Panc1 (cell line): ENCODE measurements at regions not wholly inside any gene's neighbourhood (a gene's known extent, or its start where the extent isn't known, plus 50 kb on each side); places are given as distances from the start of the nearest gene placed in this dataset.

Experiments used
- ATAC-seq: fragments of 200-7000 bp; cut with Tn5 transposase; 2 replicates; pipeline ENCODE4 v1.9.1; 2020; ENCODE audit warnings: mild to moderate bottlenecking, moderate library complexity
- BruUV-seq: library from RNA; stranded (reverse); fragments of 400-500 nt; replicated peaks from 2 replicates; lab custom pipeline; 2021; lab: Mats Ljungman, UMichigan
- CTCF ChIA-PET: fragments of 300-600 bp; sonication (Branson Sonifier 250); formaldehyde crosslinking; loops from one replicate; lab custom pipeline; 2022; ENCODE audit warnings: antibody characterized with exemption; lab: Charles Lee
- POLR2A ChIA-PET: fragments of 300-600 bp; sonication (Branson Sonifier 250); formaldehyde crosslinking; loops from one replicate; lab custom pipeline; 2022; ENCODE audit warnings: antibody characterized with exemption; lab: Charles Lee
- DNase-seq: peaks from one replicate; pipeline ENCODE4 v3.0.0-alpha.2; 2010; ENCODE audit warnings: low read depth, low spot score
- H3K27ac ChIP-seq: 2 replicates; pipeline ENCODE4 v1.5.1; 2011; ENCODE audit warnings: mild to moderate bottlenecking, low read length, inconsistent platforms
- H3K27me3 ChIP-seq: fragments of 200-500 bp; sonication (Bioruptor generic); 2 replicates; pipeline ENCODE4 v1.6.0; 2014; ENCODE audit warnings: low read length, inconsistent platforms; ENCODE audit not compliant: control insufficient read depth, insufficient read depth
- H3K36me3 ChIP-seq: fragments of 200-500 bp; sonication (Bioruptor generic); 2 replicates; pipeline ENCODE4 v1.5.1; 2014; ENCODE audit warnings: inconsistent platforms, mild to moderate bottlenecking, low read length, moderate library complexity; ENCODE audit not compliant: control insufficient read depth, insufficient read depth
- H3K4me1 ChIP-seq: 2 replicates; pipeline ENCODE4 v1.5.1; 2011; ENCODE audit warnings: inconsistent platforms, mild to moderate bottlenecking, low read length, moderate library complexity; ENCODE audit not compliant: control insufficient read depth, insufficient read depth
- H3K4me3 ChIP-seq, 2 experiments: 2 replicates each; pipeline ENCODE4 v1.5.1; 2011 to 2012; ENCODE audit warnings: low read depth in 2 of 2, low read length in 2 of 2, mild to moderate bottlenecking in 2 of 2, inconsistent platforms in 1 of 2, moderate library complexity in 1 of 2
- H3K9me3 ChIP-seq: fragments of 200-500 bp; sonication (Bioruptor generic); 2 replicates; pipeline ENCODE4 v1.5.1; 2014; ENCODE audit warnings: low read depth, mild to moderate bottlenecking, inconsistent platforms, low read length, moderate library complexity; ENCODE audit not compliant: control insufficient read depth, insufficient read depth
- POLR2AphosphoS5 ChIP-seq: IDR thresholded peaks from 2 replicates; pipeline ENCODE4 v1.6.1; 2012; ENCODE audit warnings: mild to moderate bottlenecking, low read depth, low read length, moderate library complexity
- REST ChIP-seq, 2 experiments: IDR thresholded peaks; 2 replicates each; pipeline ENCODE4 v1.6.1; 2011 to 2012; ENCODE audit warnings: low read depth in 2 of 2, control low read depth in 1 of 2, low read length in 1 of 2, mild to moderate bottlenecking in 1 of 2, moderate library complexity in 1 of 2; ENCODE audit not compliant: insufficient read depth in 1 of 2
- SIN3A ChIP-seq: IDR thresholded peaks from 2 replicates; pipeline ENCODE4 v1.6.1; 2012; ENCODE audit warnings: low read depth, mild to moderate bottlenecking, low read length, moderate library complexity, borderline replicate concordance; ENCODE audit not compliant: insufficient read depth
- TCF7L2 ChIP-seq: IDR thresholded peaks from 2 replicates; pipeline ENCODE4 v1.6.1; 2011; ENCODE audit warnings: mild to moderate bottlenecking, low read depth, low read length, inconsistent platforms
- in situ Hi-C: cut with HindIII; loops from 2 replicates; pipeline ENCODE4 v1.10.0; 2016; ENCODE audit warnings: low sequenced_read_pairs, low pct_unique_long_range_greater_than_20kb
- intact Hi-C: fragments of 100-400 bp; cut with micrococcal nuclease; formaldehyde crosslinking; loops from one replicate; pipeline ENCODE4 v1.10.0; 2022; ENCODE audit not compliant: unreplicated experiment
- TF ChIP-seq, protein P1 (sequence below): fragments of 450-650 bp; IDR thresholded peaks from 2 replicates; pipeline ENCODE4 v1.5.1; 2017; ENCODE audit warnings: mild to moderate bottlenecking

DNA sequence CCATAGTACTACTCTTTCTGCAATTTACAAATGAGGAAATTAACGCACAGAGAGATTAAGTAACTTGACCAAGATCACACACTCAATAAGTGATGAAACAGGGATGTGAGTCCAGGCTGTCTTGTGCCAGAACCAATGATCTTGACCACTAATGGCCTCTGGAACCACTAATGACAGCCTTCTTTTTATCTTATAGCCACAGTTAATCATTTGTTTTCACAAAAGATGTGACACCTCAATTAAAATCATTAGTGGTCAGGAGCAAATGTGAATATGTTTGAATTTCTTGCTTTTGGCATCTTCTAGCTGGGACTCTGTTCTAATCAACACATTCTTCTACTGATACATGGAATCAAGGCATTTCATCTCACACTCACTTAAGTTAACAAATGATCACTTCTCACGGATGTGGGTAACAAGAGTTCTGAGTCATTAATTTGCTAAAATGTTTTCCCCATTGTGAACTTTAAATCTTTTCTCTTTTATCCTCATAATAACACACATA lies 102.7 kb upstream of the CD180 start:
- peaks cover 3% of the 10 kb centered on the region for H3K4me1 ChIP-seq
- POLR2A ChIA-PET = no interaction called here
- in situ Hi-C loops (no loop called here), intact Hi-C loops (no loop called here)
- CTCF ChIA-PET = no interaction called here
- H3K36me3 ChIP-seq = no peaks in the 10 kb centered on the region
- no peak for TF ChIP-seq SIN3A
- TF ChIP-seq POLR2AphosphoS5 = no peak
- TF ChIP-seq REST (IDR thresholded peaks at IDR 0.05; ENCODE audit: insufficient read depth in 1 of 2, low read depth in 2 of 2, low read length in 1 of 2) = no peak
- TF ChIP-seq, protein P1, sequence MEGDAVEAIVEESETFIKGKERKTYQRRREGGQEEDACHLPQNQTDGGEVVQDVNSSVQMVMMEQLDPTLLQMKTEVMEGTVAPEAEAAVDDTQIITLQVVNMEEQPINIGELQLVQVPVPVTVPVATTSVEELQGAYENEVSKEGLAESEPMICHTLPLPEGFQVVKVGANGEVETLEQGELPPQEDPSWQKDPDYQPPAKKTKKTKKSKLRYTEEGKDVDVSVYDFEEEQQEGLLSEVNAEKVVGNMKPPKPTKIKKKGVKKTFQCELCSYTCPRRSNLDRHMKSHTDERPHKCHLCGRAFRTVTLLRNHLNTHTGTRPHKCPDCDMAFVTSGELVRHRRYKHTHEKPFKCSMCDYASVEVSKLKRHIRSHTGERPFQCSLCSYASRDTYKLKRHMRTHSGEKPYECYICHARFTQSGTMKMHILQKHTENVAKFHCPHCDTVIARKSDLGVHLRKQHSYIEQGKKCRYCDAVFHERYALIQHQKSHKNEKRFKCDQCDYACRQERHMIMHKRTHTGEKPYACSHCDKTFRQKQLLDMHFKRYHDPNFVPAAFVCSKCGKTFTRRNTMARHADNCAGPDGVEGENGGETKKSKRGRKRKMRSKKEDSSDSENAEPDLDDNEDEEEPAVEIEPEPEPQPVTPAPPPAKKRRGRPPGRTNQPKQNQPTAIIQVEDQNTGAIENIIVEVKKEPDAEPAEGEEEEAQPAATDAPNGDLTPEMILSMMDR = no peak
- no peak for TF ChIP-seq TCF7L2
- H3K9me3 ChIP-seq = no peaks in the 10 kb centered on the region
- H3K27me3 ChIP-seq = no peaks in the 10 kb centered on the region
- ATAC-seq (no peak), DNase-seq (no peak)
- no peak overlapping the region for H3K27ac ChIP-seq
- BruUV-seq = no TSS peak
- no peak overlapping the region for H3K4me3 ChIP-seq

DNA sequence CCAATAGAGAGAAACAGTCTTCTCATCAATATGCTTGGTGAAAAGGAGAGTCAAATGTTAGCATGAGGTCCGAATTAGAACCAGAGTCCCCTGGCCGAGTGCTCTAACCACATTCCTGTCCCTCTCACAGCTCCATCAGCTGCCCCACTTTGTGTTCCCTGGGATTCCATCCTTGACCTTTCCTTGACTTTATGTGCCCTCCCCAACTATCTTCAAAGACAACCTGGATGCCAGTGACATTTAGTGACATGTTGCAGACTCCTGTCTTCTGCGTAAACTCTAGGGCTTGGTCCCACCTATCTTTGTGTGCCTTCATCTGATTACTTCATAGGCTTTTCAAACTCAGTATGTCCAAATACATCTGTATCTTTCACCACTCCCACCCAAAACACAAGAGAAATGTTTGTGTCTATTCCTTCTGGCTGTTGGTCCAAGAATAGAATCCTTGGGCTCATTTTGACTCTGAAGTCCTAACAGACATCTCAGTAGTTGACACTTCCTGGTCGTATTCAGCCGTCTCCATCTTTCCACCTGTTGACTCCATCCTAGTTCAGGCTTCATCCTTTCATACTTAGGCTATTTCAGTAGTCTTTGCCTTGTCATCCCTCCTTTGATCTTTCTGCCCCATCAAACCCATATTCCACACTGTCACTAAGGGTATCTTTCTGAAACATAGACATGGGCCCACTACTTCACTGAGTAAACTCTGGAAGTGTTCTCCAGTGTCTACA lies 101.4 kb upstream of the CD180 start:
- Histone ChIP-seq H3K9me3 (no peaks in the 10 kb centered on the region), H3K27me3 (no peaks in the 10 kb centered on the region), H3K4me3 (no peak overlapping the region), H3K36me3 (no peaks in the 10 kb centered on the region), H3K4me1 (peaks cover 3% of the 10 kb centered on the region), H3K27ac (no peak overlapping the region)
- intact Hi-C loops (no loop called here), in situ Hi-C loops (no loop called here)
- ChIA-PET POLR2A (no interaction called here), CTCF (no interaction called here)
- BruUV-seq = no TSS peak
- DNase-seq = no peak
- TF ChIP-seq POLR2AphosphoS5 = no peak
- no peak for TF ChIP-seq SIN3A
- TF ChIP-seq REST (IDR thresholded peaks at IDR 0.05; ENCODE audit: insufficient read depth in 1 of 2, low read depth in 2 of 2, low read length in 1 of 2) = no peak
- ATAC-seq = no peak
